ENCODE measurements at regions not wholly inside any gene's neighbourhood (a gene's known extent, or its start where the extent isn't known, plus 50 kb on each side); places are given as distances from the start of the nearest gene placed in this dataset.

- Histone ChIP-seq H2AFZ (ENCODE audit: low read depth, low read length) (no peak overlapping the region), H3K27ac (ENCODE audit: low read length, poor library complexity, severe bottlenecking) (no peak overlapping the region), H4K8ac (ENCODE audit: low read length) (no peak overlapping the region), H3K14ac (ENCODE audit: low read length in 2 of 2) (no peak overlapping the region), H3K36me3 (ENCODE audit: control insufficient read depth in 1 of 2, insufficient read depth in 2 of 2, low read depth in 1 of 2, low read length in 2 of 2) (no peaks in the 10 kb centered on the region), H3K4me2 (ENCODE audit: low read length, poor library complexity, severe bottlenecking) (no peak overlapping the region), H2BK12ac (ENCODE audit: low read length in 2 of 2) (no peak overlapping the region), H3K9me3 (ENCODE audit: control insufficient read depth, low read length) (peaks cover 4% of the 10 kb centered on the region), H2BK15ac (ENCODE audit: low read depth, poor library complexity, severe bottlenecking) (no peak overlapping the region), H2BK5ac (ENCODE audit: low read depth, low read length, poor library complexity, severe bottlenecking) (no peak overlapping the region), H3K27me3 (ENCODE audit: control insufficient read depth in 1 of 2, insufficient read depth in 1 of 2, low read length in 2 of 2) (no peaks in the 10 kb centered on the region), H3K4ac (ENCODE audit: low read depth in 1 of 2, low read length in 2 of 2) (no peak overlapping the region), H3K79me1 (replicated peaks; ENCODE audit: low read length, poor library complexity, severe bottlenecking) (no peaks in the 10 kb centered on the region), H2AK5ac (ENCODE audit: low read length, severe bottlenecking) (no peak overlapping the region), H3K4me3 (ENCODE audit: insufficient read depth in 1 of 2, low read depth in 1 of 2, low read length in 2 of 2) (no peak overlapping the region), H3K9ac (ENCODE audit: low read length) (no peak overlapping the region), H3K23ac (ENCODE audit: low read length in 2 of 2) (no peak overlapping the region), H4K91ac (ENCODE audit: low read length) (no peak overlapping the region), H2BK120ac (ENCODE audit: low read depth, low read length) (no peak overlapping the region), H3K18ac (ENCODE audit: low read depth in 1 of 2, low read length in 2 of 2) (no peak overlapping the region), H3K4me1 (ENCODE audit: control insufficient read depth, insufficient read depth, low read depth, low read length) (no peaks in the 10 kb centered on the region)
- WGBS, result 64% methylated on average over 4 of the region's 5 CpGs
- DNase-seq, result no peak
Observed at GRCh38 chr7:51982653-51983052, 666.0 kb upstream of the COBL start.

GRCh38 chr7:51980812-51981211 lies 664.2 kb upstream of the COBL start:
- no peak overlapping the region for H2AFZ ChIP-seq (ENCODE audit: low read depth, low read length)
- H3K14ac ChIP-seq (ENCODE audit: low read length in 2 of 2), result no peak overlapping the region
- H2AK5ac ChIP-seq (ENCODE audit: low read length, severe bottlenecking), result no peak overlapping the region
- H4K8ac ChIP-seq (ENCODE audit: low read length), result no peak overlapping the region
- no peak overlapping the region for H2BK5ac ChIP-seq (ENCODE audit: low read depth, low read length, poor library complexity, severe bottlenecking)
- H3K4me1 ChIP-seq (ENCODE audit: control insufficient read depth, insufficient read depth, low read depth, low read length), result no peaks in the 10 kb centered on the region
- no peak overlapping the region for H3K9ac ChIP-seq (ENCODE audit: low read length)
- no peak overlapping the region for H3K27ac ChIP-seq (ENCODE audit: low read length, poor library complexity, severe bottlenecking)
- H3K9me3 ChIP-seq (ENCODE audit: control insufficient read depth, low read length), result peaks cover 4% of the 10 kb centered on the region
- no peaks in the 10 kb centered on the region for H3K36me3 ChIP-seq (ENCODE audit: control insufficient read depth in 1 of 2, insufficient read depth in 2 of 2, low read depth in 1 of 2, low read length in 2 of 2)
- H2BK120ac ChIP-seq (ENCODE audit: low read depth, low read length), result no peak overlapping the region
- no peak overlapping the region for H2BK15ac ChIP-seq (ENCODE audit: low read depth, poor library complexity, severe bottlenecking)
- H3K23ac ChIP-seq (ENCODE audit: low read length in 2 of 2), result no peak overlapping the region
- H3K18ac ChIP-seq (ENCODE audit: low read depth in 1 of 2, low read length in 2 of 2), result no peak overlapping the region
- H3K4ac ChIP-seq (ENCODE audit: low read depth in 1 of 2, low read length in 2 of 2), result no peak overlapping the region
- DNase-seq, result no peak
- WGBS, result 80% methylated on average over 1 of the region's 2 CpGs
- H2BK12ac ChIP-seq (ENCODE audit: low read length in 2 of 2), result no peak overlapping the region
- no peaks in the 10 kb centered on the region for H3K79me1 ChIP-seq (replicated peaks; ENCODE audit: low read length, poor library complexity, severe bottlenecking)
- H3K27me3 ChIP-seq (ENCODE audit: control insufficient read depth in 1 of 2, insufficient read depth in 1 of 2, low read length in 2 of 2), result no peaks in the 10 kb centered on the region
- no peak overlapping the region for H3K4me2 ChIP-seq (ENCODE audit: low read length, poor library complexity, severe bottlenecking)
- H4K91ac ChIP-seq (ENCODE audit: low read length), result no peak overlapping the region
- H3K4me3 ChIP-seq (ENCODE audit: insufficient read depth in 1 of 2, low read depth in 1 of 2, low read length in 2 of 2), result no peak overlapping the region

GRCh38 chr7:51980313-51980712 lies 663.7 kb upstream of the COBL start:
- no peak for DNase-seq
- no peak overlapping the region for H3K23ac ChIP-seq (ENCODE audit: low read length in 2 of 2)
- H3K4me3 ChIP-seq (ENCODE audit: insufficient read depth in 1 of 2, low read depth in 1 of 2, low read length in 2 of 2), result no peak overlapping the region
- no peaks in the 10 kb centered on the region for H3K4me1 ChIP-seq (ENCODE audit: control insufficient read depth, insufficient read depth, low read depth, low read length)
- no peak overlapping the region for H3K4ac ChIP-seq (ENCODE audit: low read depth in 1 of 2, low read length in 2 of 2)
- no peak overlapping the region for H4K91ac ChIP-seq (ENCODE audit: low read length)
- H2AFZ ChIP-seq (ENCODE audit: low read depth, low read length), result no peak overlapping the region
- H3K36me3 ChIP-seq (ENCODE audit: control insufficient read depth in 1 of 2, insufficient read depth in 2 of 2, low read depth in 1 of 2, low read length in 2 of 2), result no peaks in the 10 kb centered on the region
- no peaks in the 10 kb centered on the region for H3K27me3 ChIP-seq (ENCODE audit: control insufficient read depth in 1 of 2, insufficient read depth in 1 of 2, low read length in 2 of 2)
- H4K8ac ChIP-seq (ENCODE audit: low read length), result no peak overlapping the region
- peaks cover 4% of the 10 kb centered on the region for H3K9me3 ChIP-seq (ENCODE audit: control insufficient read depth, low read length)
- no peak overlapping the region for H3K18ac ChIP-seq (ENCODE audit: low read depth in 1 of 2, low read length in 2 of 2)
- H3K9ac ChIP-seq (ENCODE audit: low read length), result no peak overlapping the region
- no peak overlapping the region for H3K14ac ChIP-seq (ENCODE audit: low read length in 2 of 2)
- H2BK12ac ChIP-seq (ENCODE audit: low read length in 2 of 2), result no peak overlapping the region
- H2BK120ac ChIP-seq (ENCODE audit: low read depth, low read length), result no peak overlapping the region
- H2AK5ac ChIP-seq (ENCODE audit: low read length, severe bottlenecking), result no peak overlapping the region
- no peak overlapping the region for H3K4me2 ChIP-seq (ENCODE audit: low read length, poor library complexity, severe bottlenecking)
- no peak overlapping the region for H2BK5ac ChIP-seq (ENCODE audit: low read depth, low read length, poor library complexity, severe bottlenecking)
- 45% methylated on average over 1 of the region's 2 CpGs for WGBS
- no peak overlapping the region for H3K27ac ChIP-seq (ENCODE audit: low read length, poor library complexity, severe bottlenecking)
- no peaks in the 10 kb centered on the region for H3K79me1 ChIP-seq (replicated peaks; ENCODE audit: low read length, poor library complexity, severe bottlenecking)
- H2BK15ac ChIP-seq (ENCODE audit: low read depth, poor library complexity, severe bottlenecking), result no peak overlapping the region

GRCh38 chr7:51977913-51978312 lies 661.3 kb upstream of the COBL start:
- no peaks in the 10 kb centered on the region for H3K36me3 ChIP-seq (ENCODE audit: control insufficient read depth in 1 of 2, insufficient read depth in 2 of 2, low read depth in 1 of 2, low read length in 2 of 2)
- no peaks in the 10 kb centered on the region for H3K27me3 ChIP-seq (ENCODE audit: control insufficient read depth in 1 of 2, insufficient read depth in 1 of 2, low read length in 2 of 2)
- no peak overlapping the region for H3K14ac ChIP-seq (ENCODE audit: low read length in 2 of 2)
- no peak overlapping the region for H4K8ac ChIP-seq (ENCODE audit: low read length)
- no peak overlapping the region for H2BK12ac ChIP-seq (ENCODE audit: low read length in 2 of 2)
- H3K79me1 ChIP-seq (replicated peaks; ENCODE audit: low read length, poor library complexity, severe bottlenecking), result no peaks in the 10 kb centered on the region
- no peaks in the 10 kb centered on the region for H3K9me3 ChIP-seq (ENCODE audit: control insufficient read depth, low read length)
- no peak overlapping the region for H2BK15ac ChIP-seq (ENCODE audit: low read depth, poor library complexity, severe bottlenecking)
- no peak overlapping the region for H2BK120ac ChIP-seq (ENCODE audit: low read depth, low read length)
- H3K27ac ChIP-seq (ENCODE audit: low read length, poor library complexity, severe bottlenecking), result no peak overlapping the region
- no peaks in the 10 kb centered on the region for H3K4me1 ChIP-seq (ENCODE audit: control insufficient read depth, insufficient read depth, low read depth, low read length)
- no peak overlapping the region for H3K9ac ChIP-seq (ENCODE audit: low read length)
- no peak overlapping the region for H3K4me3 ChIP-seq (ENCODE audit: insufficient read depth in 1 of 2, low read depth in 1 of 2, low read length in 2 of 2)
- H4K91ac ChIP-seq (ENCODE audit: low read length), result no peak overlapping the region
- H2AK5ac ChIP-seq (ENCODE audit: low read length, severe bottlenecking), result no peak overlapping the region
- no peak overlapping the region for H2BK5ac ChIP-seq (ENCODE audit: low read depth, low read length, poor library complexity, severe bottlenecking)
- no peak overlapping the region for H3K4me2 ChIP-seq (ENCODE audit: low read length, poor library complexity, severe bottlenecking)
- no peak overlapping the region for H2AFZ ChIP-seq (ENCODE audit: low read depth, low read length)
- no peak for DNase-seq
- H3K18ac ChIP-seq (ENCODE audit: low read depth in 1 of 2, low read length in 2 of 2), result no peak overlapping the region
- H3K4ac ChIP-seq (ENCODE audit: low read depth in 1 of 2, low read length in 2 of 2), result no peak overlapping the region
- H3K23ac ChIP-seq (ENCODE audit: low read length in 2 of 2), result no peak overlapping the region

Data from mesenchymal stem cell (in vitro differentiated cells and primary cell).